ENCODE measurements at regions not wholly inside any gene's neighbourhood (a gene's known extent, or its start where the extent isn't known, plus 50 kb on each side); places are given as distances from the start of the nearest gene placed in this dataset.

GRCh38 chr18:71832946-71833617 lies 711.1 kb downstream of the CBLN2 start:
- Histone ChIP-seq H3K9me2 (replicated peaks; ENCODE audit: insufficient read depth, low read length) (no peaks in the 10 kb centered on the region), H3K9ac (ENCODE audit: low read length) (no peak overlapping the region), H3K4me3 (ENCODE audit: low read length) (no peak overlapping the region), H3K27ac (ENCODE audit: low read length) (no peak overlapping the region), H4K20me1 (ENCODE audit: insufficient read depth, low read length) (no peaks in the 10 kb centered on the region), H3K27me3 (replicated peaks; ENCODE audit: insufficient read depth, low read length) (no peaks in the 10 kb centered on the region), H3K4me1 (ENCODE audit: low read length) (no peaks in the 10 kb centered on the region), H3K79me2 (ENCODE audit: low read length) (no peaks in the 10 kb centered on the region), H3F3A (ENCODE audit: insufficient read depth, low read length) (no peaks in the 10 kb centered on the region), H2AFZ (ENCODE audit: low read length) (no peak overlapping the region), H3K4me2 (ENCODE audit: low read depth, low read length) (no peak overlapping the region), H3K36me3 (replicated peaks; ENCODE audit: insufficient read depth, low read length) (no peaks in the 10 kb centered on the region), H3K9me3 (replicated peaks; ENCODE audit: insufficient read depth, low read length) (no peaks in the 10 kb centered on the region)
- TF ChIP-seq EZH2 (optimal IDR thresholded peaks at IDR 0.05; ENCODE audit: low read depth, low read length) (no peak), EZH2phosphoT487 (IDR thresholded peaks at IDR 0.05; ENCODE audit: low read length) (no peak), CTCF (IDR thresholded peaks at IDR 0.05; ENCODE audit: low read length) (no peak)
- no peak for DNase-seq

- no peak for DNase-seq
- Histone ChIP-seq H3K27ac (ENCODE audit: low read length) (no peak overlapping the region), H3K9ac (ENCODE audit: low read length) (no peak overlapping the region), H3K9me3 (replicated peaks; ENCODE audit: insufficient read depth, low read length) (no peaks in the 10 kb centered on the region), H2AFZ (ENCODE audit: low read length) (no peak overlapping the region), H3K36me3 (replicated peaks; ENCODE audit: insufficient read depth, low read length) (no peaks in the 10 kb centered on the region), H3K4me3 (ENCODE audit: low read length) (no peak overlapping the region), H3K9me2 (replicated peaks; ENCODE audit: insufficient read depth, low read length) (no peaks in the 10 kb centered on the region), H3F3A (ENCODE audit: insufficient read depth, low read length) (no peaks in the 10 kb centered on the region), H4K20me1 (ENCODE audit: insufficient read depth, low read length) (no peaks in the 10 kb centered on the region), H3K79me2 (ENCODE audit: low read length) (no peaks in the 10 kb centered on the region), H3K4me1 (ENCODE audit: low read length) (no peaks in the 10 kb centered on the region), H3K4me2 (ENCODE audit: low read depth, low read length) (no peak overlapping the region), H3K27me3 (replicated peaks; ENCODE audit: insufficient read depth, low read length) (no peaks in the 10 kb centered on the region)
- TF ChIP-seq EZH2phosphoT487 (IDR thresholded peaks at IDR 0.05; ENCODE audit: low read length), result no peak
- TF ChIP-seq CTCF (IDR thresholded peaks at IDR 0.05; ENCODE audit: low read length), result no peak
- no peak for TF ChIP-seq EZH2 (optimal IDR thresholded peaks at IDR 0.05; ENCODE audit: low read depth, low read length)
Measured at GRCh38 chr18:71831039-71831438, 713.1 kb downstream of the CBLN2 start.

- Histone ChIP-seq H3K9me2 (replicated peaks; ENCODE audit: insufficient read depth, low read length) (no peaks in the 10 kb centered on the region), H3K27ac (ENCODE audit: low read length) (no peak overlapping the region), H3K9me3 (replicated peaks; ENCODE audit: insufficient read depth, low read length) (no peaks in the 10 kb centered on the region), H3K4me3 (ENCODE audit: low read length) (no peak overlapping the region), H3K27me3 (replicated peaks; ENCODE audit: insufficient read depth, low read length) (no peaks in the 10 kb centered on the region), H2AFZ (ENCODE audit: low read length) (no peak overlapping the region), H3K4me1 (ENCODE audit: low read length) (no peaks in the 10 kb centered on the region), H3K9ac (ENCODE audit: low read length) (no peak overlapping the region), H3F3A (ENCODE audit: insufficient read depth, low read length) (no peaks in the 10 kb centered on the region), H4K20me1 (ENCODE audit: insufficient read depth, low read length) (no peaks in the 10 kb centered on the region), H3K36me3 (replicated peaks; ENCODE audit: insufficient read depth, low read length) (no peaks in the 10 kb centered on the region), H3K79me2 (ENCODE audit: low read length) (no peaks in the 10 kb centered on the region), H3K4me2 (ENCODE audit: low read depth, low read length) (no peak overlapping the region)
- TF ChIP-seq EZH2 (optimal IDR thresholded peaks at IDR 0.05; ENCODE audit: low read depth, low read length) (no peak), EZH2phosphoT487 (IDR thresholded peaks at IDR 0.05; ENCODE audit: low read length) (no peak), CTCF (IDR thresholded peaks at IDR 0.05; ENCODE audit: low read length) (no peak)
- DNase-seq, result no peak
Measured at GRCh38 chr18:71827301-71827700, 716.8 kb downstream of the CBLN2 start.
